ENCODE measurements at regions not wholly inside any gene's neighbourhood (a gene's known extent, or its start where the extent isn't known, plus 50 kb on each side); places are given as distances from the start of the nearest gene placed in this dataset.

DNA sequence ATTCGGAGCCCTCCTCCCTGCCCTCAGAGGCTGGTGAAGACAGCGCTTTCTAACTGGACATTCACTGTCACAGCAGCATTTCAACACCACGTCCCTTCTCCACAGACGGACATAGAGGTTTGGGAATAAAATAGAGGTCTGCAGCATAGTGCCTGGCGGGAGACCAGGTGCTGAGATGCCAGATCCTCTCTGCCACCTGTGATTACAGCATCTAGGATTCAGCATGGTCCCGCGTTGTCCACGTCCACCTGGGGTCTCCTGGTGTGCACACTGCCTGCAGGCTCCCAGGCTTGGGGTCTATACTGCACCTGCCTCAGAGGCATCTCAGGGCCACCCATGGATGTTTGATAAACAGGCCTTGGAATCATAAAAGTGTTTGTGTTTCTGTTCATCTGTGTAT is 175.5 kb downstream of the TMEM18 start:
- TF ChIP-seq CTCF (IDR thresholded peaks at IDR 0.05) (no peak), POLR2A (IDR thresholded peaks at IDR 0.05) (no peak)
